ENCODE measurements at regions not wholly inside any gene's neighbourhood (a gene's known extent, or its start where the extent isn't known, plus 50 kb on each side); places are given as distances from the start of the nearest gene placed in this dataset.

GRCh38 chr7:92917230-92917629 lies 80.9 kb upstream of the CDK6 start:
- no peak overlapping the region for H3K4me3 ChIP-seq (ENCODE audit: low read depth in 1 of 3, low read length in 3 of 3)
- H3K36me3 ChIP-seq (ENCODE audit: control insufficient read depth in 4 of 4, insufficient read depth in 3 of 4, low read depth in 1 of 4, low read length in 3 of 4): no peaks in the 10 kb centered on the region
- H3K9ac ChIP-seq (ENCODE audit: low read depth in 1 of 2, low read length in 2 of 2): no peak overlapping the region
- H3K9me3 ChIP-seq (ENCODE audit: control insufficient read depth in 4 of 4, low read length in 3 of 4): peaks cover 0 to 3% (median 0%) of the 10 kb centered on the region in 4 donors
- TF ChIP-seq RXRA (IDR thresholded peaks at IDR 0.05): no peak
- TF ChIP-seq, protein P1, sequence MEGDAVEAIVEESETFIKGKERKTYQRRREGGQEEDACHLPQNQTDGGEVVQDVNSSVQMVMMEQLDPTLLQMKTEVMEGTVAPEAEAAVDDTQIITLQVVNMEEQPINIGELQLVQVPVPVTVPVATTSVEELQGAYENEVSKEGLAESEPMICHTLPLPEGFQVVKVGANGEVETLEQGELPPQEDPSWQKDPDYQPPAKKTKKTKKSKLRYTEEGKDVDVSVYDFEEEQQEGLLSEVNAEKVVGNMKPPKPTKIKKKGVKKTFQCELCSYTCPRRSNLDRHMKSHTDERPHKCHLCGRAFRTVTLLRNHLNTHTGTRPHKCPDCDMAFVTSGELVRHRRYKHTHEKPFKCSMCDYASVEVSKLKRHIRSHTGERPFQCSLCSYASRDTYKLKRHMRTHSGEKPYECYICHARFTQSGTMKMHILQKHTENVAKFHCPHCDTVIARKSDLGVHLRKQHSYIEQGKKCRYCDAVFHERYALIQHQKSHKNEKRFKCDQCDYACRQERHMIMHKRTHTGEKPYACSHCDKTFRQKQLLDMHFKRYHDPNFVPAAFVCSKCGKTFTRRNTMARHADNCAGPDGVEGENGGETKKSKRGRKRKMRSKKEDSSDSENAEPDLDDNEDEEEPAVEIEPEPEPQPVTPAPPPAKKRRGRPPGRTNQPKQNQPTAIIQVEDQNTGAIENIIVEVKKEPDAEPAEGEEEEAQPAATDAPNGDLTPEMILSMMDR (IDR thresholded peaks at IDR 0.05; ENCODE audit: low read depth, low read length, missing input control): no peak
- TF ChIP-seq, protein P2, sequence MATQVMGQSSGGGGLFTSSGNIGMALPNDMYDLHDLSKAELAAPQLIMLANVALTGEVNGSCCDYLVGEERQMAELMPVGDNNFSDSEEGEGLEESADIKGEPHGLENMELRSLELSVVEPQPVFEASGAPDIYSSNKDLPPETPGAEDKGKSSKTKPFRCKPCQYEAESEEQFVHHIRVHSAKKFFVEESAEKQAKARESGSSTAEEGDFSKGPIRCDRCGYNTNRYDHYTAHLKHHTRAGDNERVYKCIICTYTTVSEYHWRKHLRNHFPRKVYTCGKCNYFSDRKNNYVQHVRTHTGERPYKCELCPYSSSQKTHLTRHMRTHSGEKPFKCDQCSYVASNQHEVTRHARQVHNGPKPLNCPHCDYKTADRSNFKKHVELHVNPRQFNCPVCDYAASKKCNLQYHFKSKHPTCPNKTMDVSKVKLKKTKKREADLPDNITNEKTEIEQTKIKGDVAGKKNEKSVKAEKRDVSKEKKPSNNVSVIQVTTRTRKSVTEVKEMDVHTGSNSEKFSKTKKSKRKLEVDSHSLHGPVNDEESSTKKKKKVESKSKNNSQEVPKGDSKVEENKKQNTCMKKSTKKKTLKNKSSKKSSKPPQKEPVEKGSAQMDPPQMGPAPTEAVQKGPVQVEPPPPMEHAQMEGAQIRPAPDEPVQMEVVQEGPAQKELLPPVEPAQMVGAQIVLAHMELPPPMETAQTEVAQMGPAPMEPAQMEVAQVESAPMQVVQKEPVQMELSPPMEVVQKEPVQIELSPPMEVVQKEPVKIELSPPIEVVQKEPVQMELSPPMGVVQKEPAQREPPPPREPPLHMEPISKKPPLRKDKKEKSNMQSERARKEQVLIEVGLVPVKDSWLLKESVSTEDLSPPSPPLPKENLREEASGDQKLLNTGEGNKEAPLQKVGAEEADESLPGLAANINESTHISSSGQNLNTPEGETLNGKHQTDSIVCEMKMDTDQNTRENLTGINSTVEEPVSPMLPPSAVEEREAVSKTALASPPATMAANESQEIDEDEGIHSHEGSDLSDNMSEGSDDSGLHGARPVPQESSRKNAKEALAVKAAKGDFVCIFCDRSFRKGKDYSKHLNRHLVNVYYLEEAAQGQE (IDR thresholded peaks at IDR 0.05): no peak
- TF ChIP-seq JUND (IDR thresholded peaks at IDR 0.05): no peak
- peaks cover 0 to 2% (median 0%) of the 10 kb centered on the region in 4 donors for H3K27me3 ChIP-seq (ENCODE audit: control insufficient read depth in 4 of 4, insufficient read depth in 4 of 4, low read length in 3 of 4)
- DNase-seq (ENCODE audit: low spot score): no peak
- H3K27ac ChIP-seq (ENCODE audit: low read depth in 1 of 2, low read length in 2 of 2): no peak overlapping the region
- no peaks in the 10 kb centered on the region for H3K4me1 ChIP-seq (ENCODE audit: control insufficient read depth in 4 of 4, insufficient read depth in 4 of 4, low read length in 3 of 4)

- Histone ChIP-seq H3K9ac (ENCODE audit: low read depth in 1 of 2, low read length in 2 of 2) (no peak overlapping the region), H3K27ac (ENCODE audit: low read depth in 1 of 2, low read length in 2 of 2) (no peak overlapping the region), H3K36me3 (ENCODE audit: control insufficient read depth in 4 of 4, insufficient read depth in 3 of 4, low read depth in 1 of 4, low read length in 3 of 4) (no peaks in the 10 kb centered on the region), H3K4me1 (ENCODE audit: control insufficient read depth in 4 of 4, insufficient read depth in 4 of 4, low read length in 3 of 4) (no peaks in the 10 kb centered on the region), H3K9me3 (ENCODE audit: control insufficient read depth in 4 of 4, low read length in 3 of 4) (peaks cover 0 to 3% (median 0%) of the 10 kb centered on the region in 4 donors), H3K4me3 (ENCODE audit: low read depth in 1 of 3, low read length in 3 of 3) (no peak overlapping the region), H3K27me3 (ENCODE audit: control insufficient read depth in 4 of 4, insufficient read depth in 4 of 4, low read length in 3 of 4) (peaks cover 0 to 2% (median 0%) of the 10 kb centered on the region in 4 donors)
- DNase-seq (ENCODE audit: low spot score): no peak
- TF ChIP-seq GABPA (IDR thresholded peaks at IDR 0.05 in 1 of 2, conservative IDR thresholded peaks at IDR 0.05 in 1 of 2) (no peak), NR2F2 (IDR thresholded peaks at IDR 0.05) (no peak), MAX (IDR thresholded peaks at IDR 0.05) (no peak), HNF4G (IDR thresholded peaks at IDR 0.05) (no peak), RAD21 (IDR thresholded peaks at IDR 0.05) (no peak), SP1 (IDR thresholded peaks at IDR 0.05) (no peak), RXRA (IDR thresholded peaks at IDR 0.05) (no peak)
- TF ChIP-seq, protein P2 (IDR thresholded peaks at IDR 0.05): no peak
- WGBS: 48% methylated on average over 3 of the region's 3 CpGs
Measured at GRCh38 chr7:92916770-92917224, 80.4 kb upstream of the CDK6 start.

Data from liver (tissue), 8 donors.